Stimulated activated CD8-positive, alpha-beta memory T cell treated with anti-CD3 and anti-CD28 coated beads, Interleukin-15, amount 100 ng/mL, for 1 hour (primary cell): ENCODE measurements at regions not wholly inside any gene's neighbourhood (a gene's known extent, or its start where the extent isn't known, plus 50 kb on each side); places are given as distances from the start of the nearest gene placed in this dataset.

Experiments
- DNase-seq: peaks from one replicate; pipeline ENCODE4 v3.0.0-alpha.2; 2020; ENCODE audit warnings: low read depth

GRCh38 chr5:133738271-133738670, 125.9 kb upstream of the FSTL4 start:
- DNase-seq: no peak

- DNase-seq: no peak
These were observed 124.2 kb upstream of the FSTL4 start for GRCh38 chr5:133736512-133736911.

GRCh38 chr5:133735346-133735745, 123.0 kb upstream of the FSTL4 start:
- DNase-seq: no peak

DNA sequence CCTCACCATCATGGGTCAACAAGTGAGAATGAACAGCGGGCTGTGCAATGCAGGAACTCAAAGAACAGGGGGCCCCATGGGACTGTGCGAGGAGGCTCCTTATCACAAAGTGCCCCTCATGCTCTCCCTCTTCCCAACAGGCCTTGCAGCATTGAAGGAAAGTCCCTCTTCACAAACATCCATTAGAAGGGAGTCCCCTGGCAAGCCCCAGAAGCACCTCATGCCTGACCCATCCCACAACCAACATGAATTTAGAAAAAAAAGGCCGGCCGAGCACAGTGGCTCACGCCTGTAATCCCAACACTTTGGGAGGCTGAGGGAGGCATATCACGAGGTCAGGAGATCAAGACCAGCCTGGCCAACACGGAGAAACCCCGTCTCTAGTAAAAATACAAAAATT, 122.6 kb upstream of the FSTL4 start:
- DNase-seq: no peak

- DNase-seq: no peak
These were observed 120.2 kb upstream of the FSTL4 start for GRCh38 chr5:133732536-133732935.

DNA sequence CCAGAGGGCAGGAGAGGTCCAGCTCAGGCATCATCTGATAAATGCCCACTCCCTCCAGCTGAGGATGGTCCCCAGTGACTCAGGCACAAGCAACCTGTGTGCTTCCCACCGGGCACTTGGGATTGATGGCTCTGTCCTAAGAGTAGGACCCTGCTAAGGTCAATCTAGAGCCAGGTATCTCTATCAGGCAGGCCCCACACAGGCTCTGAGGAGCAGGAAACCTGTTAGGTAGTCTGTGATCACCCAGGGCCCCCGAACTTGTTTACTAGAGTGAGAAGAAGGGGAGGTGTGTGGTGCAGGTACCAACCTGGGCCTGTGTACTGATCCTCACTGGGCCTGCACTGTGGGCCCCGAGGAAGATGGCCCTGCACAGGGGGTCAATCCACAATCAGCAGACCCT, 119.6 kb upstream of the FSTL4 start:
- DNase-seq: no peak

GRCh38 chr5:133730866-133731265, 118.5 kb upstream of the FSTL4 start:
- no peak for DNase-seq

- no peak for DNase-seq
These were observed 118.0 kb upstream of the FSTL4 start for GRCh38 chr5:133730346-133730745.

- DNase-seq: no peak
These were observed 117.5 kb upstream of the FSTL4 start for GRCh38 chr5:133729800-133730199.

DNA sequence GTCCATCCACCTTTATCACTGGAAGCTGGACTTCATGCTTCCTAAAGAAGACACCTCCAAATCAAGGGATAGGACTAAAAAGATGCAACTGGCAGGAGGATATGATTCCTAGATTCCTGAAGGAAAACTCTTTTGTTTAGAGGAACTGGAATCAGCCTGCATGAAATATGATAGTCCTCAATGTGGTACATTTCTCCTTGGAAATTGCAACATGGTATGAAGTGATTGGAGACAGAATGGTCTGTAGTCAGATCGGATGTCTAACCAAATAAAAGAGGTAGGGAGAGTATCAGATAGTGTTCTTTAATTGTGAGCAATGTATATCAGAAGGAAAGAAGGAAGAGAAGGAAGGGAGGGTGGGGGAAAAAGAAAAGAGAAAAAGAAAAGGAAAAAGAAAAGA, 116.1 kb upstream of the FSTL4 start:
- no peak for DNase-seq

DNA sequence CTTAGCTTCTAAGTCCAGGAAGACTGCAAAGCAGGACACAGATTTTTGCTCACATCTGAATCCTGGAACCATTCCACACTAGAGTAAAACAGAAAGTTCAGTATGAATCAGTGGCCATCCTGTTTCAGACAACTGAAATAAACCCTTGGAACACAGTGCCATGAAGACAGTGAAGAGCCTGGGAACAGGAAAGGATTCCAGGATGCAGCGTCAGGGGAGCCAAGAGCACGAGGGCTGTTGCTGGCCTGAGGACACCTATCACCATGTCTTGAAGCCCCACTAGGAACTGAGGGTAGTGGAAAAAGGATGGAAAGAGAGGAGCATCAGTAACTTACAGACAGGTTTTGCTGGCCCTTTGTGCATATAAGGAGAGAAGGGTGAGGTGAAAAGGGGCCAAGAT, 115.3 kb upstream of the FSTL4 start:
- DNase-seq: no peak

GRCh38 chr5:133723651-133724366, 111.5 kb upstream of the FSTL4 start:
- DNase-seq: no peak

- DNase-seq: no peak
These were observed 110.8 kb upstream of the FSTL4 start for GRCh38 chr5:133723126-133723525.

DNA sequence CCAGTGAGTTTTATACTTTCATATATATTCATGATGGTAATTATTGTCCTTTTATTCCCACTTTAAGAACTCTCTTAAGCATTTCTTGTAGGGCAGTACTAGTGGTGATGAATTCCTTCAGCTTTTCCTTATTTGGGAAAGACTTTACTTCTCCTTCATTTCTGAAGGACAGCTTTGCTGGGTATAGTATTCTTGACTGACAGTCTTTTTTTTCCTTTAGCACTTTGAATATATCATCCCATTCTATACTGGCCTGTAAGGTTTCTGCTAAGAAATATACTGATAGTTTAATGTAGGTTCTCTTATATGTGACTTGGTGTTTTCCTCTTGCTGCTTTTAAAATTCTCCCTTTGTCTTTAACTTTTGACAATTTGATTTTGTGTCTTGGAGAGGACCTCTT, 109.0 kb upstream of the FSTL4 start:
- no peak for DNase-seq

- DNase-seq: no peak
These were observed 106.1 kb upstream of the FSTL4 start for GRCh38 chr5:133718457-133718856.

DNA sequence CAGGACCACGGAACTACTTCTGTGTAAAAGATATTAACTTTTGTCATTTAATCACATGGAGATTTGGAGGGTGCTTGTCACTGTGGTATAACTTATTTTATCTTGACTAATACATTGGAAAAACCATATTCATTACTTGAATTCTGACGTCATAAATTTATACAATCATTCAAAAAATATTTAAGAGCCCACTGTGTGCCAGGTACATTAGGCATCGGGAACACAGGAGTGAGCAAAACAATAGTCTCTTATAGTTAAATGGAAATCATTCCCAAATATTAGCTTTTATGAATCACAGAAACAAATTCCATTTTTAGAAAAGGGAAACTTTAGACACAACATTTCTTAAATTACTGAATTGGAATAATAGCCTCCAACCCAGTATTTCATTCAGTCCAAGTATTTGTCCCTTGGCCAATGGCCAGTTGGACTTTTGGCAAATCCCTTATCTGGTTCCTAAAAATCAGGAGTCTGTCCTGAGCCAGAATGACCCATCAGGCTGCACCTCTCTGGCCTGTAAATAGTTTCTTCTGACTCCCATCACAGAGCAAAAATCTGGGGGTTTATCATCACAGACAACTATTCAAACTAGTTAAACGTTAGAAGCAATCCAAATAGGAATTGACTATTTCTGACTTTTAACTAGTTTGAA, 104.3 kb upstream of the FSTL4 start:
- no peak for DNase-seq

GRCh38 chr5:133715616-133716015, 103.3 kb upstream of the FSTL4 start:
- DNase-seq: no peak

- no peak for DNase-seq
These were observed 102.9 kb upstream of the FSTL4 start for GRCh38 chr5:133715216-133715615.

DNA sequence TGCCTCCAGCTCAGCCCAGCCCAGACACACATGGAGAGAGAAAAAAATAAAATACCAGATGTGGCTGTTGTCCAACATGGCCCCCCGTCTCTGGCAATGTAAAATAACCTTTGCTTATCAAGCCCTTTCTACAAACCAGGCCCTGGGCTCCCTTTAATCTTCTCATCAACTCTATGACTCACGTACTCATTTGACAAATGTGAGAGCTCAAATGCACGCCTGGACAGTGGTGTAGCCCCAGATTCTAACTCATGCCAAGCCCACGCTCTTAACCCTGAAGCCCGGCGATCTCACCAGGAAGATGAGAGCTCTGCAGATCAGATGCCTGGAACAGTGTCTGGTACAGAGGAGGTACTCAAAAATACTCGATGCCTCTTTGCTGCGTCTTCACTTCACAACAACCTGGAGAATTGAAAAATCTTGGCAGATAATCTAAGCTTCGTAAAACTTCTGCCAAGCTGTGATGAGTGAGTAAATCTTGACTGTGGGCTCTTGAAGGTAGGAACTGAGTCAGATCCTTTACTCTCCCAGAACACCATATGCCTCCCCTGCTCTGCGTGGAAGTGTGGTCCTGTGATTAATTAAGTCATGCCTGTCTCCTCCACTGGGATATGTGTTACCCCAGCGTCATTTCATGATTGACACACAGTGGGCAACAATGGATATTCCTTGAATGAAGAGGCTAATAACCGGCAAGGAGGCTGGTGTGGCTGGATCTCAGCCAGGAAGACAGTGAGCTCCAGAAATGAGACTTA, 102.0 kb upstream of the FSTL4 start:
- no peak for DNase-seq

DNA sequence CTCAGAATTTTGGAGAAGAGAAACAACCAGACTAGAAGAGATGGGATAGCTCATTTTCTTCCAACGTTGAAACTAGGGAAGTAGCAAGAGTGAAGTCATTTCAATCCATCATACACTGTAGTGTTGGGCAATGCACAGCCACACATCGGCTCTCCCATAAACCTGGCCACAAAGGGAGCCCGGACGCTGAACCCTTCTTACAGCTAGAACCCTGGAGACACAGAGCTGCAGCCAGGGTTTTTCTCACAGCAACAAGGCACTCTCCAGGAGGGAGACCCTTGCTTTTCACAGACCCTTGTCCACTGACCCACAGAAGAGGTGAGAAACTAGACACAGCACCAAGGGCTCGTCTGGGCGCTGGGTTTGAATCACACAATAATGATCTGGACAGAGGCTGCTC, 101.4 kb upstream of the FSTL4 start:
- no peak for DNase-seq

DNA sequence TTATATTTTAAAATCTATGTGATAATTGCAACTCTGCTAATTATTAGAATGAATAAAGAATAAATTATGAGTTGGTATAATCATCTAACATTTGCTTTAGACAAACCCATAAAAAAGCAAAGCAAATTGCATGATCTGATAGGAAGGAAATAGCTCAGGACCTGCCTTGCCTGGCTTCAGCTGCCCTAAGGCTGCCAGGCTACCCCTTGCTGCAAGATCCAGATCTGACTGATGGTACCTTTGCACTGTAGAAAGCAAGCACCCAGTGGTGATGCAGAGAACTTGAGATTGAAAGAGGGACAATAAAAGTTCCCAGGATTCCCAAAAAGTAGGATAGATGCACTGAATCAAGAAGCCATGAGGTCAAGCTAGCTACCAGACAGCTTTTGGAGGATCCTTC, 100.9 kb upstream of the FSTL4 start:
- DNase-seq: no peak

- DNase-seq: no peak
These were observed 100.2 kb upstream of the FSTL4 start for GRCh38 chr5:133712562-133712961.

DNA sequence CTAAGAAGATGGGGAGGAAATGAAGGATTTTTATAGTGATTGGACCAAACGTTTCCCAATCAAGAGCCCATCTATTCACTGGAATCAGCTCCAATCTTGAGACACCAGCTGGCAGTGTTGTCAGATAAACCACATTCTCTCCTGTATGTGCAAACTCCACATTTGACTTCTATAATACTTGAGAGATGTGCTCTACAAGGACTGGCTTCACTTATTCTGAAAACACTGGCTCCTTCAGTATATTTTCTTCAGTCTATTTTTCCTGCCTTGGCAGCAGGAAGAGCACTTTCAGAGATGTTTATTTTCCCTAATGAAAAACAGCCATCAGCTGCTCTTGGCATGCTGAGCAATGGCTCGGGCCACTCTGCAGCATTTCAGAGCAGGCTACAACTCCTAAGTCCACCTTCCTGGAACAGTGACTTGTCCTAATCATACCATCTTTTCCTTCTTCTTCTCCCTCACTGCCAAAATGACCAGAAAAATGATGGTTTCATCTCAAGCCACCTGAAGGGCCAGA, 96.9 kb upstream of the FSTL4 start:
- DNase-seq: no peak
